K562 (cell line): ENCODE measurements at regions not wholly inside any gene's neighbourhood (a gene's known extent, or its start where the extent isn't known, plus 50 kb on each side); places are given as distances from the start of the nearest gene placed in this dataset.

Experiments used
- ATAC-seq: fragments of 200-7000 bp; cut with Tn5 transposase; 3 replicates; pipeline ENCODE4 v1.9.1; 2020; ENCODE audit warnings: moderate library complexity
- BruUV-seq: library from RNA; stranded (reverse); fragments of 400-500 nt; replicated peaks from 2 replicates; lab custom pipeline; 2021; lab: Mats Ljungman, UMichigan
- CTCF ChIA-PET: fragments of 300-600 bp; formaldehyde crosslinking; extraction: SDS; loops from one replicate; lab custom pipeline; 2021; ENCODE audit warnings: low intra/inter-chr PET ratio; lab: Yijun Ruan, JAX
- POLR2A ChIA-PET: fragments of 300-600, 350-650 bp; sonication (Branson Sonifier 250); formaldehyde crosslinking; extraction: SDS; loops from one replicate; lab custom pipeline; 2021; ENCODE audit warnings: antibody characterized with exemption, inconsistent platforms; lab: Yijun Ruan, JAX
- DNase-seq, 4 experiments: peaks; one replicate each; pipeline versions ENCODE4 v3.0.0 to v3.0.0-alpha.2; 2011 to 2018; ENCODE audit warnings: low spot score in 3 of 4, mixed read lengths in 3 of 4; ENCODE audit errors: extremely low read depth in 1 of 4
- FAIRE-seq: peaks from 2 replicates; lab custom pipeline; 2011; peaks lifted over from hg19 to GRCh38; lab: Jason Lieb, UNC
- H2AFZ ChIP-seq: 2 replicates; pipeline ENCODE4 v1.6.0; 2011; ENCODE audit warnings: low read depth, low read length, control low read depth, inconsistent platforms
- H3K27ac ChIP-seq: fragments of 200-600 bp; 3 replicates; pipeline ENCODE4 v1.8.0; 2011; ENCODE audit warnings: low read depth, mild to moderate bottlenecking, control low read depth, inconsistent platforms, low read length, moderate library complexity, mixed read lengths; ENCODE audit errors: extremely low read depth
- H3K27me3 ChIP-seq, 2 experiments: fragments of 300-600 bp in 1 of 2; 2 replicates in 1 of 2; 3 replicates in 1 of 2; pipeline versions ENCODE4 v1.6.0 to v1.8.0; 2011; ENCODE audit warnings: inconsistent platforms in 2 of 2, low read length in 2 of 2, mild to moderate bottlenecking in 1 of 2, mixed read lengths in 1 of 2, moderate library complexity in 1 of 2; ENCODE audit not compliant: control insufficient read depth in 2 of 2, insufficient read depth in 2 of 2
- H3K36me3 ChIP-seq: fragments of 300-600 bp; 3 replicates; pipeline ENCODE4 v1.8.0; 2011; ENCODE audit warnings: mild to moderate bottlenecking, low read length, inconsistent platforms; ENCODE audit not compliant: control insufficient read depth, insufficient read depth
- H3K4me1 ChIP-seq, 2 experiments: fragments of 200-600 bp in 1 of 2; replicated peaks in 1 of 2; 2 replicates in 1 of 2; 3 replicates in 1 of 2; pipeline versions ENCODE4 v1.5.1 to v1.8.0; 2011; ENCODE audit warnings: inconsistent platforms in 2 of 2, low read length in 2 of 2, mild to moderate bottlenecking in 1 of 2, mixed read lengths in 1 of 2, moderate library complexity in 1 of 2; ENCODE audit not compliant: control insufficient read depth in 2 of 2, insufficient read depth in 2 of 2
- H3K4me2 ChIP-seq: 2 replicates; pipeline ENCODE4 v1.6.1; 2011; ENCODE audit warnings: low read length, control low read depth, inconsistent platforms, mixed read lengths; ENCODE audit not compliant: insufficient read depth
- H3K4me3 ChIP-seq: fragments of 200-600 bp; sonication (generic), shearing (Covaris generic); 2 replicates; pipeline ENCODE4 v1.5.1; 2016; ENCODE audit warnings: control low read depth, inconsistent platforms
- H3K79me2 ChIP-seq: fragments of 200-600 bp; 3 replicates; pipeline ENCODE4 v1.8.0; 2011; ENCODE audit warnings: low read length, inconsistent platforms; ENCODE audit not compliant: control insufficient read depth, insufficient read depth
- H3K9ac ChIP-seq, 2 experiments: 2 replicates each; pipeline versions ENCODE4 v1.6.0 to v1.6.1; 2011; ENCODE audit warnings: low read depth in 2 of 2, low read length in 2 of 2, control low read depth in 1 of 2, inconsistent platforms in 1 of 2, mild to moderate bottlenecking in 1 of 2, mixed read lengths in 1 of 2; ENCODE audit not compliant: insufficient read depth in 1 of 2
- H3K9me1 ChIP-seq: one replicate; pipeline ENCODE4 v1.6.0; 2011; ENCODE audit warnings: inconsistent platforms, mild to moderate bottlenecking, low read length, moderate library complexity; ENCODE audit not compliant: control insufficient read depth, insufficient read depth
- H3K9me3 ChIP-seq: replicated peaks from 2 replicates; pipeline ENCODE4 v1.5.1; 2011; ENCODE audit warnings: low read depth, low read length, inconsistent platforms; ENCODE audit not compliant: control insufficient read depth, insufficient read depth
- H4K20me1 ChIP-seq: replicated peaks from 2 replicates; pipeline ENCODE4 v1.6.1; 2011; ENCODE audit warnings: low read length, inconsistent platforms, mixed read lengths; ENCODE audit not compliant: control insufficient read depth, insufficient read depth
- BRF1 ChIP-seq: IDR thresholded peaks from 3 replicates; pipeline ENCODE4 v1.6.1; 2011; ENCODE audit warnings: borderline replicate concordance, mild to moderate bottlenecking; ENCODE audit not compliant: insufficient read length; ENCODE audit errors: extremely low read depth
- CAMTA2 ChIP-seq: fragments of 250-450 bp; sonication (Bioruptor Pico); conservative IDR thresholded peaks from 2 replicates; pipeline ENCODE4 v1.5.1; 2022
- CC2D1A ChIP-seq: fragments of 450-650 bp; IDR thresholded peaks from 2 replicates; pipeline ENCODE4 v1.6.1; 2017; ENCODE audit warnings: mild to moderate bottlenecking
- CREM ChIP-seq: IDR thresholded peaks from 2 replicates; pipeline ENCODE4 v1.6.1; 2014; ENCODE audit warnings: antibody characterized with exemption, low read depth
- CXXC5 ChIP-seq: fragments of 250-450 bp; sonication (Bioruptor Pico); IDR thresholded peaks from 2 replicates; pipeline ENCODE4 v1.8.0; 2022; ENCODE audit warnings: inconsistent platforms, mild to moderate bottlenecking, moderate library complexity
- ELK1 ChIP-seq: sonication (generic); formaldehyde crosslinking; IDR thresholded peaks from 2 replicates; pipeline ENCODE4 v1.8.1; 2022; ENCODE audit warnings: missing genetic modification reagents
- HEY1 ChIP-seq: fragments of 250-450 bp; sonication (Bioruptor Pico); IDR thresholded peaks from 2 replicates; pipeline ENCODE4 v1.5.0; 2020; ENCODE audit warnings: mild to moderate bottlenecking, moderate library complexity, borderline replicate concordance
- POLR3G ChIP-seq: IDR thresholded peaks from 2 replicates; pipeline ENCODE4 v1.6.1; 2011; ENCODE audit not compliant: insufficient read length, insufficient replicate concordance; ENCODE audit errors: extremely low read depth
- RBM17 ChIP-seq: fragments of 200-400 bp; formaldehyde crosslinking; IDR thresholded peaks from 2 replicates; pipeline ENCODE4 v1.6.1; 2017; ENCODE audit warnings: low read depth, mild to moderate bottlenecking, low read length, borderline replicate concordance
- TAF7 ChIP-seq: fragments of 450-650 bp; IDR thresholded peaks from 2 replicates; pipeline ENCODE4 v1.6.1; 2016; ENCODE audit warnings: missing genetic modification characterization, missing compliant biosample characterization
- TCF15 ChIP-seq: fragments of 250-450 bp; sonication (Bioruptor Pico); IDR thresholded peaks from 2 replicates; pipeline ENCODE4 v1.8.0; 2022; ENCODE audit warnings: moderate library complexity, mild to moderate bottlenecking, inconsistent platforms
- TRIM25 ChIP-seq: fragments of 450-650 bp; IDR thresholded peaks from 2 replicates; pipeline ENCODE4 v1.7.0; 2016; ENCODE audit warnings: borderline replicate concordance
- ZBTB49 ChIP-seq: sonication (generic); formaldehyde crosslinking; IDR thresholded peaks from 2 replicates; pipeline ENCODE4 v1.8.0; 2022; ENCODE audit warnings: missing genetic modification reagents, mild to moderate bottlenecking, borderline replicate concordance
- ZBTB9 ChIP-seq: fragments of 450-650 bp; formaldehyde crosslinking; IDR thresholded peaks from 2 replicates; pipeline ENCODE4 v1.4.0; 2020; ENCODE audit warnings: mild to moderate bottlenecking, moderate library complexity
- ZKSCAN1 ChIP-seq: fragments of 150-350 bp; IDR thresholded peaks from 2 replicates; pipeline ENCODE4 v1.6.1; 2016; ENCODE audit warnings: low read depth, low read length
- ZNF655 ChIP-seq: fragments of 250-450 bp; sonication (Bioruptor Pico); IDR thresholded peaks from 2 replicates; pipeline ENCODE4 v1.5.0; 2021
- WGBS: fragments of 100-300 bp; shearing (Covaris generic); methylation state at CpG from one replicate; pipeline ENCODE4 v1.1.6; 2016; ENCODE audit warnings: low coverage, mixed read lengths; ENCODE audit not compliant: insufficient coverage; ENCODE audit errors: missing lambda C conversion rate; 5-methylcytosine and 5-hydroxymethylcytosine counted together
- in situ Hi-C: fragments of 300-500 bp; cut with MboI; formaldehyde crosslinking; loops from 4 replicates; pipeline ENCODE4 v1.15.0; 2018; ENCODE audit warnings: inconsistent platforms, mixed read lengths
- intact Hi-C: fragments of 100-400 bp; cut with micrococcal nuclease; formaldehyde crosslinking; loops from 2 replicates; pipeline ENCODE4 v1.14.2; 2022

GRCh38 chr4:181662383-181662782, 580.8 kb upstream of the TENM3 start:
- no peaks in the 10 kb centered on the region for H3K9me3 ChIP-seq
- H3K4me3 ChIP-seq, result no peak overlapping the region
- DNase-seq (no peak), ATAC-seq (no peak), FAIRE-seq (no peak)
- no peaks in the 10 kb centered on the region for H3K27me3 ChIP-seq
- H3K27ac ChIP-seq, result no peak overlapping the region
- TF ChIP-seq CC2D1A (no peak), TRIM25 (no peak), ZKSCAN1 (no peak), CXXC5 (CRISPR knock-in tag) (no peak), BRF1 (no peak), CAMTA2 (CRISPR knock-in tag) (no peak), ZNF655 (CRISPR knock-in tag) (no peak), HEY1 (CRISPR knock-in tag) (no peak), ELK1 (CRISPR knock-in tag) (no peak), ZBTB49 (CRISPR knock-in tag) (no peak), CREM (no peak), TAF7 (no peak), ZBTB9 (no peak), TCF15 (CRISPR knock-in tag) (no peak), POLR3G (no peak), RBM17 (no peak)
- H3K9me1 ChIP-seq, result no peaks in the 10 kb centered on the region
- H4K20me1 ChIP-seq, result no peaks in the 10 kb centered on the region
- no peak overlapping the region for H2AFZ ChIP-seq
- no peak overlapping the region for H3K4me2 ChIP-seq
- no peak overlapping the region for H3K9ac ChIP-seq
- H3K79me2 ChIP-seq, result no peaks in the 10 kb centered on the region
- H3K36me3 ChIP-seq, result no peaks in the 10 kb centered on the region
- BruUV-seq, result no TSS peak
- WGBS, result 0% methylated on average over 3 of the region's 3 CpGs
- in situ Hi-C loops, result no loop called here
- ChIA-PET POLR2A (no interaction called here), CTCF (no interaction called here)
- no peaks in the 10 kb centered on the region for H3K4me1 ChIP-seq
- intact Hi-C loops, result no loop called here
